NCI-H128 (cell line): ENCODE measurements at regions not wholly inside any gene's neighbourhood (a gene's known extent, or its start where the extent isn't known, plus 50 kb on each side); places are given as distances from the start of the nearest gene placed in this dataset.
"Not testable (repeated sequence)": the region's sequence is repeated elsewhere in the genome, so short reads cannot be mapped to it uniquely, and the experiment has no call there.

Experiments used
- DNase-seq: peaks from one replicate; lab custom pipeline; 2025; ENCODE audit not compliant: unreplicated experiment; lab: John Stamatoyannopoulos, UW

DNA sequence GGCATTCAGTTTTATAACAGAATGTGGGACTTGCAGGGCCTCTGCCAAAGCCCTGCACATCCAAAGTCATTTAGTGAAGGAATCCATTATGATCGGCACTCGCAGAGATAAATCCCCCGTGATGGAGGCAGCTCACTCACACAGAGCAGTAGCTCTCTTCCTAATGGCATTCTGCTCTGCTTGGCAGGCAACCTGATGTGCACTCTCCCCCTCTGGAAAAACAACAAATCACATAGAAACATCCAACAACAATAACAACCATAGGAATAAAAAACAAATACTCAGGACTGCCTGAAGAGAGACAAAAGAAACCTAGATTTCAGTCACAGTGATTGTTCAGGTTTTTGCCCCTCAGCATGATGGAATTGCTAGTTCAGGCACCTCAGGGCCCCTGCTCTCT, 59.7 kb downstream of the NAA11 start:
- DNase-seq = no peak

DNA sequence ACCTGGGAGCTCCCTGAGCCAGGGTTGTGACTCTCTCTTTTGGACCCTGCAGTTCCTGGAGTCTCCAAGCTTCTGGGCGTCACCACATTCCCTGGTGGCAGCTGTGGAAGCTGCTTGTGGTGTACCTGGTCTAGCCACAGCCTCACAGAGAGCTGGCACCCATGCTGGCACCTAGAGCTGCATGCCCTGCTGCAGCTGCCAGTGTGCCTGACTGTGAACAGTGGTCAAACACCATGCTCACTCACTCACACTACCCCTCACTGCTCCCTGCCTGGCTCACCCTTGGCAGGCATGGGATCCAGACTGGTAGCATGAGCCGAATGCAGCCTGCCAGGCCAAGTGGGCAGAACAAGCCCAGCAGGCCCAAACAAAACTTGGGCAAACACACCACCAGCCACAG, 66.6 kb downstream of the NAA11 start:
- no peak for DNase-seq

DNA sequence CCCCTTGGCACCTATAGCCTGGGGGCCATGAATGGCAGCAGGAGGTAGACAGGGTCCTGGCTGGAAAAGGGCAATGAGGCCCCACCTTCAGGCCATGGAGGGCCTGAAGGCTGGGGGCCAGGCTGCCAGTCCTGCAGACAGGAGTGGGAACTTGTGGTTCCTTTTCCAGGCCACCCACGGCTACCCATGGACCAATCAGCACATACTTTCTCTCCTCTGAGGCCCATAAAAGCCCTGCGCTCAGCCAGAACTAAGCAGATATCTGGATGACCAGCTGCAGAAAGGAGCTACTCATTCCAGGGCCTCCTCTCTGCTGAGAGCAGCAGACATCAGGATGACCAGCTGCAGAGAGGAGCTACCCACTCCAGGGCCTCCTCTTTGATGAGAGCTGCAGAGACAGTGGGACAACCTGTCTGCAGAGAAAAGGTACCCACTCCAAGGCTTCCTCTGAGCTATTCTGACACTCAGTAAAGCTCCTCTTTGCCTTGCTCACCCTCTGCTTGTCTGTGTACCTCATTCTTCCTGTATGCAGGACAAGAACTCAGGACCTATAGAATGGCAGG, 67.2 kb downstream of the NAA11 start:
- no peak for DNase-seq

DNA sequence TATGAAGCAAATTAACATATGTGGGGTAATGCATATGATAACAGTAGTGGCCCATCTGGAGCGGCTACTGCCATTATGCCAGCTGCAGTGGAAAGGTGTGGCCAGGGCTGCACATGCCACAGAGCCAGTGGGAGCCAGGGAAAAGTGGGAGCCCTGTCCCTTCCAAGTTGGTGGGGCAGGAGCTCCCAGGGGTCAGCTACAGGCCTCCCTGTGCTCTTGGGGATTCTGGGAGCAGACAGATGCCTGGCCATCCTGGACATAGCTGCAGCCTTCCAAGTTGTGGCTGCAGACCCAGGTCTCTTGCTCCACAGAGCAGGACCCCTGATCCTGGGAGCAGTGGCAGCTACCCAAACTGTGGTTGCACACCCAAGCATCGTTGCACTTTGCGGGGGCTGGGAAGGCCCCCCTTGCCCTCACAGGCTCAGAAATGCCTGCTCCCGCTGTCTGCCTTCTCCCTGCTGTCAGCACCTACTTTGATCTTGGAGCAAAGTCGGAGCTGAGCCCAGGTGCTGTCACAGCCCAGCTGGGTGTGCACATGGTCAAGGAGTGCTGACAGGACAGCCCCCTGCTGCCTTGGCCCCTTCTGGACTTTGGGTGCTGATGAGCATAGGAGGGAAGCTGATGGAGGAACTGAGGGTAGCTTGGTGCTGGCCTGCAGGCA, 67.8 kb downstream of the NAA11 start:
- no peak for DNase-seq

DNA sequence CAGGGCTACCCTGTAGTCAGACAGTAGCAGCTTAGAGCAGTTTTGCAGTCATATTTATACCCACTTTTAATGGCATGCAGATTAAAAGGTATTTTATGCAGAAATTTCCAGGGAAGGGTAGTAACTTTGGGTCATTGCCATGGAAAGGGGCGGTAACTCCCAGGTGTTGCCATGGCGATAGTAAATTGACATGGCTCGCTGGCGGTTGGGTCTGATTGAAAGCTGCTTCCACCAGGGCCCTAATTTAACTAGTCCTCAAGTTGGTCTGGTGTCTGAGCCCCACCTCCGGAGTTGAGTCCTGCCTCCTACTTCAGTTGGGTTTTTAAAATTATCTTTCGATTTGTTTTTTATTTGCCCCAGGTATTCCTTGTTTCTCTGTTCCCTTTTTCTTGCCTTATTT, 70.1 kb downstream of the NAA11 start:
- DNase-seq = no peak

DNA sequence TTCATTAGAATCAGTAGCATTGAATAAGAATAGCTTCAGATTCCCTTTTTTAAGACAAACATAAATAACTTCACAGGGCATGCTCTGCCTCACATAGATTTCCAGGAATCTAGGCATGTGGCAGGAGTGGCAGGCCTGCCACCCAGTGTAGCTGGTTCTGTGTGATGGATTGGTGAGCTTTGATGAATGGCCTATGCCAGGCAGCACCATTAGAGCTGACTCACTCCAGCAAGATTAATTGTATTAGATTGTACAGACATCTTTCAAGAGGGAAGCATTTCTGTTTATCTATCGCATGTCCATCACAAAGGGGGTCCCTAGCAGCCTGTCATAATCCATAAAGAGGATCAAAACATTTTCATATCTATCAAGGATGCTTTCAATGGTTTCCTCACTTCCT, 71.9 kb downstream of the NAA11 start:
- no peak for DNase-seq

DNA sequence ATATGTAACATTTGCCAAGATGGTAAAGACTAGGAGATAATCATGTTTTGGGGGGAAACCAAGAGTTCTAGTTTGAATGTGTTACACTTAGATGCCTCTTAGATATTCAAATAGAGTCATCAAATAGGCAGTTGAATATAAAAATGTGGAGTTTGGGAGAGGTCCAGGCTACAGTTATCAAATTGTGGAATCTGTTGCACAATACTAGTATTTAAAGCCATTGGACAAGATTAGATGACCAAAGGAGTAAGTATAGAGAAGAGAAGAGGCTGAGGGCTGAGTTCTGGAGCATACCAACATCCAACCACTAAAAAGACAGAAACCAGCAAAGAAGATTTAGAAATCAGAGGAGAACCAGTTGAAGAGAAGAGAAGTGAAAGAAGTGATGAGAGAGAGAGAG, 72.7 kb downstream of the NAA11 start:
- no peak for DNase-seq

DNA sequence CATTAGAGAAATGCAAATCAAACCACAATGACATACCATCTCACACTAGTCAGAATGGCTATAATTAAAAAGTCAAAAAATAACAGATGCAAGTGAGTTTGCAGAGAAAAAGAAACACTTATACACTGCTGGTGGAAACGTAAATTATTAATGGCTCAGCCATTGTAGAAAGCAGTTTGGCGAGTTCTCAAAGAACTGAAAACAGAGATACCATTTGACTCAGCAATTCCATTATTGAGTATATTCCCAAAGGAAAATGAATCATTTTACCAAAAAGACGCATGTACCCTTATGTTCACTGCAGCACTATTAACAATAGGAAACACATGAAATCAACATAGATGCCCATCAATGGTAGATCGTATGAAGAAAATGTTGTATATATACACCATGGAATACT, 75.0 kb downstream of the NAA11 start:
- no peak for DNase-seq

DNA sequence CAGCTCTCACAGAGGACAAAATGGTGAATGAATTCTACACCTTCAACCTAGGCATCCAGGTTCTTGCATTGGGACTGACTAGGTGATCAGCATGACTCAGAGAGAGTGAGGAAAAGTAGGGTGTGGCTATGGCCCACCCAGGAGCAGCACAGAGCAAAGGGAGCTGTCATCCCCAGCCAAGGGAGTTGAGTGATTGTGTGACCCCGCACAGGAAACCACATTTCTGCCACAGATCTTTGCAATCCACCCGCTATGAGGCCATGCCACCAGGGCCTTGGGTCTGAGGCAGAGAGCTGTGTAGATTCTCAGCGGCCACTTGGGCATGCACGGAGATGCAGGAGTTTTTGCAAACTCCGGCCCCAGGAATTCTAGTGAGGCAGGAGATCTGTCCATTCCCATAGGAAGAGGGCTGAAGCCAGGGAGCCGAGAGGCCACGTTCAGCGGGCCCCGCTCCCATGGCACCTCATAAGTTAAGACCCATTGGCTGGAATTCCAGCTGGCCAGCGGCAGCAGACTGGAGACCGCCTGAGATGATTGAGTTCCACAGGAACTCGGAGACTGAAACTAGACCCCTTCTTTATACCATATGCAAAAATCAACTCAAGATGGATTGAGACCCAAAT, 75.9 kb downstream of the NAA11 start:
- DNase-seq = no peak

DNA sequence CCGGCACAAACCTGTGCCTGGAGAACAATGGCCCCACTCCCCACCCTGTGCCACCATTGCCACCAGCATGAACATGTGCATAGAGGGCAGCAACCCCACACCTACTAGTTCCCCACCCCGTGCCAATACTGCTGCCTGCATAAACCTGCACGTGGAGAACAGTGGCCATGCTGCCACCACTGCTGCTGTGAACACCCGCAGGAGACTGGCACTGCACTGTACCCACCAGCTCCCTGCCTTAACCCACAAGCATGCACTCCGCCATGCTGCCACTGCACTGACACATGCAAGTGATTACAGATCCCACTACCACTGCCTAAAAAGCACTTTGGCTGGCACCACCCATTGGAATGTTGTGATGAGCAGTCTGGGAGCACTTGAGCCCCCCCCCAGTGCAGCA, 77.3 kb downstream of the NAA11 start:
- no peak for DNase-seq

DNA sequence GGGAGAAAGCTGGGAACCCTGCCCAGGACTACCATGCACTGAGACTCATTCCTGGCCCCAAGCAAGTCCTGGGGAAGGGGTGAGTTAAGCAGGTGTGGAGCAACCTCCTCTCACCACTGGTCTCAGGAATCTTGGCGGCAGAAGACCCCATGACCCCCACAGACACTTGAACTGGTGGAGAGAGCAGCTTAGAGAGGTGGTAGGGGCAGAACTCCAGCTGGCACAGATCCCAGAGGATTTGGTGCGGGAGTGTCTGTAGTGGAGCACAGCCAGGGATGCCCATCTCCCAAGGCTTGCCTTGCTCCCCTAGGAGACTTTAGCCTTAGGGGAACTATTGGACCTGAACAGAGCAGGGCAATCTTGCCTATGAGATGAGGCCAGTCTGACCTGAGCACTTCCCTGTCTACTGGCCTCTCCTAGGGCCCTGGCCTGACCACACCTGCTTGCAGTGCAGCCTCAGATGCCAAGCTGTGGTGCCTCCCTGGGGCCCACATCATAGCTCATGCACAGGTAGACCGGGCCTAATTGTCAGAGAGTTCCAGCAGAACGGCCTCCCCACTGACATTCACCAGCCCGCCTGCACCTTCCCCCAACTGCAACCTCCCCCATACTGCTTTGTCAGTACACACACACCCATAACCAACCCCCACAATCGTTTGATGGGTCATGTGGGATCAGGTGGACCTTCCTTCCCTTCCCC, 78.0 kb downstream of the NAA11 start:
- no peak for DNase-seq

DNA sequence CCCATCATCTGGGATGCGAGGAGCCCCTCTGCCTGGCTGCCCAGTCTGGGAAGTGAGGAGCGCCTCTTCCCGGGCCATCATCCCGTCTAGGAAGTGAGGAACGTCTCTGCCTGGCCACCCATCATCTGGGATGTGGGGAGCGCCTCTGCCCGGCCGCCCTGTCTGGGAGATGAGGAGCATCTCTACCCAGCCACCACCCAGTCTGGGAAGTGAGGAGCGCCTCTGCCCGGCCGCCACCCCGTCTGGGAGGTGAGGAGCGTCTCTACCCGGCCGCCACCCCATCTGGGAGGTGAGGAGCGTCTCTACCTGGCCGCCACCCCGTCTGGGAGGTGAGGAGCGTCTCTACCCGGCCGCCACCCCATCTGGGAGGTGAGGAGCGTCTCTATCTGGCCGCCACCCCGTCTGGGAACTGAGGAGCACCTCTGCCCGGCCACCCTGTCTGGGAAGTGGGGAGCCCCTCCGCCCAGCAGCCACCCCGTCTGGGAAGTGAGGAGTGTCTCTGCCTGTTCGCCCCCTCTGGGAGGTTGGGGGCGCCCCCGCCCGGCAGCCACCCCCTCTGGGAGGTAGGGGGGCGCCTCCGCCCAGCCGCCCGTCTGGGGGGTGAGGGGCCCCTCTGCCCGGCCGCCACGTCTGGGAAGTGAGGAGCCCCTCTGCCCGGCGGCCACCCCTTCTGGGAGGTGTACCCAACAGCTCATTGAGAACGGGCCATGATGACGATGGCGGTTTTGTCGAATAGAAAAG, 80.5 kb downstream of the NAA11 start:
- not testable (repeated sequence) for DNase-seq

DNA sequence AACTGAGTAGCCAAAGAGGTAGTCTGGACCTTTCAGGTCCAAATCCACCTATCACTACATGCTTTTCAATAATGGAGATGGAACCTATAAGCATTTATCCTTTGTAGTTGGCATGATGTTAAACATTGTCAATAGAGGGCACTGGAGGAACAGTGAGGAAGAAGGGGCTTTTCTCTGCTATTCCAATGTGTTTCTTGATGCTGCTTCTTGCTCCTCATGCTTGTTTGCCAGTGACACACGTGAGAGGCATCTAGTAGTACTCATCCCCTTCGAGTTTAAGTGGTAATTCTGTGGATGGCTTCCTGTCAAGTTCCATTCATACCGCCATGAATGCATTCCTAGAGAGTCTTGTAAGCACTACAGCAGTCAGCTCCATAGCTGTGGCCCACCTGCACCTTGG, 84.0 kb downstream of the NAA11 start:
- no peak for DNase-seq

DNA sequence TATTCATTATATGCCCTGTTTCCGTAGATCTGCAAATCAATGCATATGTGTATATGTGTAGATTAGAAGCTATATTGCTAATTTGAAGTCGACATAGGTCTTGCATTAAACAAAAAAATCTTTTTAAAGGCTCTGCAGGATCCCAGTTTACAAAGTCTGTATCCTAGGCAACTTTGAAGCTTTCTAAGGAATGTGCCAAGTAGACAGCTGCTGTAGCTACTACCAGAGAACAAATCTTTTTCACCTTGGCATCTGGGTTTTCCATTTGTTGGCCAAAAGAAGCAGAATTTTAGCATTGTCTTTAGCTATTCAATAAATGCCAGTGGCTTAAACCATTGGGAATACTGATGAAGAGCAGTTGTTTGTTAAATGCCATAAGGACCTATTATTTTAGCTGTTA, 88.0 kb downstream of the NAA11 start:
- DNase-seq = no peak

DNA sequence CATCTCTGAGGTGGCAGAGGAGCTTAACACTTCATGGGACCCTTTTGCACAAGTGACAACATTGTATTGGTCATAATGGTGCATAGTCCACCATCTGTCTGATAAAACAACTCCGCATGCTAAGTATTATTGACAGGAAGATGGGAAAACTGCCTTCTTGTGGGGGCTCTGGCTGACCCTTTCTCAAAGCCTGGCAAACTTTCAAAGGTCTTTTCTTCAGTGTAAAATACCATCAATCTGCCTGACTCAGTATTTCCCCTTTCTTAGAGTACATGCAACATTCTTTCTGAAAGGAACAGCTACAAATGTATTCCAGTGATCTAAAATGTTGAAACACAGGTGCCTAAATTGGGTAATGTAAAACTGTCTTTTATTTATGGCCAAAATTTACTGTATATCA, 89.1 kb downstream of the NAA11 start:
- no peak for DNase-seq

DNA sequence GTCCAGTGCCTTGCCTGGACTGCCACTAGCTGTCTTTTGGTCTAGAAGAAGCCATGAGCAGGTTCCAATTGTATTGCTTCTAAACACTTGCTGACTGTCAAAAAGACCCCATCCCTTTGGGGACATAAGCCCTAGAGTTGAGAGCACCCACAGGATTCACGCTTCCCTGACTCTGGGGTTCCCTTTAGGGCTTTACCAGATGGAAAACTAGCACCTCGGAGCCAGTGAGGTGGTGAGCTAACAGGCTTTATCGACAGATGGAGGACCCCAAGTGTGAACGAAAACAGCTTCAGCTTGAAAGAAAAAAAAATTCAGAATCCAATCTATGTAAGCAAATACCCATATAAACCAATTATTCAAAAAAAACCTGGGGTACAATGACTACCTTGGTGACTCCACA, 90.8 kb downstream of the NAA11 start:
- no peak for DNase-seq

DNA sequence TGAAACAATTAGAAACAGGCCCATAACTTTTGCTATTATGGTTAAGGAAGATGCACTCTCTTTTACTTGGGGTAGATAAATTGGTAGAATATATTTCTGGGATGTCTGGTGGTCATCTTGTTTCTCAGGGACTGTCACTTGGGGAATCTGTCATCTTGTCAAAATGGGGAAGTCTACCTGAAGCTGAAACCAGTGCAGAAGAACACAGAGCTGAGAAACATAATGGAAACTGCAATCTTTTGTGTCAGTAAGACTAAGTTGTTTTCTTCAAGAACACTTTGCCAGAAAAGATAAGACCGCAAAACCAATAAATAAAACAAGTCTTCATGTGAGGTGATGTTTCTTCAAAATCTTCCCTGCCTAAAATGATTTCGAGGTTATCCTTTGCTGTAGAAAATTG, 92.0 kb downstream of the NAA11 start:
- DNase-seq = no peak

DNA sequence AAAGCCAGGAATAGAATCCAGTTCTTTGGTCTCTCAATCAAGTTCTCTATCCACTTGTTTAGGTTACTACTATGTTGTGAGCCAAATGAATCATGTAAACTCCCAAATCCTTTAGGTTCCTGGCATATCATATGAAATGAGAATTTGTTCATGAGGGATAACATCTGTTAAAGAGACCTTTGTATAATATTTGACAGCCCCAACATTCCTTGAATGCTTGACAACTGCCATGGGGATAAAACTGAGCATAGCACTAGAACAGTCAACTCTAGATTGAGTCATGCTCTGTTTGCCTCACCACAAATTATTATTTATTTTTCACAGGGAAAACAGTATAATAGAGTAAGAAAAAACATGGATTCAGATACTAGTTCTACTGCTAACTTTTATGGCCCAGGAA, 93.3 kb downstream of the NAA11 start:
- no peak for DNase-seq

DNA sequence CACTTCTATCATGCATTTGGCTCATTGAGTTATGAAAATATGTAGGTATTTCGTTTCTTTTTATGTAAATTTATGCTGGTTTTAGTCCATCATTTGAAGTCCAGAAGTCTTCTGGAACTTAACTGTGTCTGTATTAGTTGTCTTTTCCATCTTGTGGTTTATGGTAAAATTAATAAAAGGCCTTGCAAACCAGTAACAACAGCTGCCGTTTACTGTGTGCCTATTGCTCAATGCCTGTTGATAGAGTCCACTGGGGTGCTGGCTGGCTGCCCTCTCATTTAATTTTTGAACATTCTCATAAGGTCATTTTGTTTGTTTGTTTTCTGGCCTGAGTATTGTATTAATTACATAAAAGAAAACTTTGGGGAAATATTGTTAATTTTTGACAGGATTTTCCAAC, 98.0 kb downstream of the NAA11 start:
- DNase-seq = no peak

DNA sequence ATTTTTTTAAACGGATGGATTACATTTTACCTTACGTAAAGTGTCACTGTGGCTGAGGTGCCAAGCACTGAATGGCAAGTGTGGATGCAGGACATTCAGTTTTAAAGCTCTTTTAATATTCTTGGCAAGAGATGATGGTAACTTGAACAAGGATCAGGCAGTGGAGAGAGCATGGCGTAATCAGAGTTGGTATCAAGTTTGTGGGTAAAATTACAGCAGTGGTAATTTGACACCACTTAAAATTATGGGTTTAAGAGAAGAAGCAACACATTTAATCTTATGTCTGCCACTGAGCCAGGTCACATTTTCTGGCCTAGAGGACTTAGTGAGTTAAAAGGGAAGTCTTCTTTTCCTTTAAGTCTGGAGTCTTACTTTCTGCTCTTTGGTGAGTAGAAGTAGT, 100.5 kb downstream of the NAA11 start:
- DNase-seq = no peak

DNA sequence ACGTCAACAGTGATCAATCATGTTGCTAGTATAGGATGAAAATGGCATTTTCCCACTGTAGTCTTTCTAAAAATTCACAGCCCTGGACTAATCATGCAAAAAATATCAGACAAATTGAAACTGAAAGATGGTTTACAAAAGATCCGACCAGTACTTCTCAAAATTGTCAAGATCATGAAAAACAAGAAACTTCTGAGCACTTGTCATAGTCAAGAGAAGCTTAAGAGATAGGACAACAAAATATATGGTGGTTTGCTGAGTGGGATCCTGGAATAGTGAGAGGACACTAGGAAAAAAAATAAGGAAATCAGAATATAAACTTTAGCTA, 101.1 kb downstream of the NAA11 start:
- no peak for DNase-seq
